GM12878 (cell line): ENCODE measurements at regions not wholly inside any gene's neighbourhood (a gene's known extent, or its start where the extent isn't known, plus 50 kb on each side); places are given as distances from the start of the nearest gene placed in this dataset.

Experiments used
- ATAC-seq: fragments of 200-7000 bp; cut with Tn5 transposase; 3 replicates; pipeline ENCODE4 v1.9.1; 2020; ENCODE audit warnings: mild to moderate bottlenecking, moderate library complexity
- BruUV-seq: library from RNA; stranded (reverse); fragments of 400-500 nt; replicated peaks from 2 replicates; lab custom pipeline; 2021; lab: Mats Ljungman, UMichigan
- CTCF ChIA-PET: fragments of 300-600 bp; sonication (Branson Sonifier 250); formaldehyde crosslinking; extraction: SDS; loops from one replicate; lab custom pipeline; 2021; ENCODE audit warnings: inconsistent platforms; lab: Yijun Ruan, JAX
- POLR2A ChIA-PET: fragments of 350-600 bp; formaldehyde crosslinking; extraction: SDS; loops from one replicate; lab custom pipeline; 2021; ENCODE audit warnings: inconsistent platforms; lab: Charles Lee
- RAD21 ChIA-PET: fragments of 300-600 bp; sonication (Branson Sonifier 250); formaldehyde crosslinking; loops from one replicate; lab custom pipeline; 2023; ENCODE audit warnings: antibody characterized with exemption; ENCODE audit not compliant: unreplicated experiment; lab: Charles Lee
- SMC1A ChIA-PET: fragments of 300-600 bp; sonication (Branson Sonifier 250); formaldehyde crosslinking; loops from one replicate; lab custom pipeline; 2023; ENCODE audit not compliant: unreplicated experiment, uncharacterized antibody; lab: Charles Lee
- DNase-seq: peaks from one replicate; pipeline ENCODE4 v3.0.0-alpha.2; 2011; ENCODE audit warnings: low read depth, low spot score
- FAIRE-seq: peaks from 3 replicates; lab custom pipeline; 2011; peaks lifted over from hg19 to GRCh38; lab: Jason Lieb, UNC
- H2AFZ ChIP-seq: 2 replicates; pipeline ENCODE4 v1.6.0; 2011; ENCODE audit warnings: low read depth, low read length, control low read depth; ENCODE audit not compliant: control insufficient read depth
- H3K27ac ChIP-seq: 2 replicates; pipeline ENCODE4 v1.5.1; 2011; ENCODE audit warnings: control low read depth; ENCODE audit not compliant: control insufficient read depth, insufficient read depth
- H3K27me3 ChIP-seq, 2 experiments: replicated peaks in 1 of 2; 2 replicates each; pipeline versions ENCODE4 v1.6.0 to v1.6.1; 2011; ENCODE audit warnings: low read length in 1 of 2; ENCODE audit not compliant: control insufficient read depth in 2 of 2, insufficient read depth in 2 of 2
- H3K36me3 ChIP-seq, 2 experiments: 2 replicates each; pipeline ENCODE4 v1.5.1; 2011; ENCODE audit warnings: low read length in 1 of 2; ENCODE audit not compliant: control insufficient read depth in 2 of 2, insufficient read depth in 2 of 2
- H3K4me1 ChIP-seq: 2 replicates; pipeline ENCODE4 v1.6.1; 2011; ENCODE audit warnings: mild to moderate bottlenecking, low read length, moderate library complexity, mixed read lengths; ENCODE audit not compliant: control insufficient read depth, insufficient read depth
- H3K4me2 ChIP-seq: 2 replicates; pipeline ENCODE4 v1.6.0; 2011; ENCODE audit warnings: control low read depth; ENCODE audit not compliant: control insufficient read depth, insufficient read depth
- H3K4me3 ChIP-seq: fragments of 200-600 bp; sonication (generic); 2 replicates; pipeline ENCODE4 v1.5.1; 2016
- H3K79me2 ChIP-seq: 2 replicates; pipeline ENCODE4 v1.6.0; 2011; ENCODE audit warnings: low read length; ENCODE audit not compliant: control insufficient read depth, insufficient read depth
- H3K9ac ChIP-seq: 2 replicates; pipeline ENCODE4 v1.8.0; 2011; ENCODE audit warnings: low read length, control low read depth, mixed read lengths; ENCODE audit not compliant: control insufficient read depth, insufficient read depth
- H3K9me3 ChIP-seq: replicated peaks from 3 replicates; pipeline ENCODE4 v1.5.1; 2011; ENCODE audit warnings: mild to moderate bottlenecking, low read length; ENCODE audit not compliant: control insufficient read depth, insufficient read depth
- H4K20me1 ChIP-seq: 2 replicates; pipeline ENCODE4 v1.6.0; 2011; ENCODE audit not compliant: control insufficient read depth, insufficient read depth
- ATF7 ChIP-seq: fragments of 450-650 bp; IDR thresholded peaks from 2 replicates; pipeline ENCODE4 v1.6.1; 2016; ENCODE audit warnings: low read depth, mild to moderate bottlenecking
- BCL11A ChIP-seq: IDR thresholded peaks from 2 replicates; pipeline ENCODE4 v1.6.1; 2011; ENCODE audit warnings: low read depth, low read length
- CEBPB ChIP-seq, 2 experiments: fragments of 150-350 bp in 1 of 2; IDR thresholded peaks; 2 replicates each; pipeline ENCODE4 v1.6.1; 2012 to 2014; ENCODE audit warnings: low read depth in 2 of 2, low read length in 2 of 2, borderline replicate concordance in 1 of 2, inconsistent platforms in 1 of 2
- KDM1A ChIP-seq: fragments of 200-600 bp; sonication (generic); IDR thresholded peaks from 2 replicates; pipeline ENCODE4 v1.6.1; 2016; ENCODE audit warnings: borderline replicate concordance
- PAX8 ChIP-seq: fragments of 450-650 bp; IDR thresholded peaks from 2 replicates; pipeline ENCODE4 v1.6.1; 2017; ENCODE audit warnings: mild to moderate bottlenecking, moderate library complexity
- SMAD1 ChIP-seq: fragments of 450-650 bp; IDR thresholded peaks from 2 replicates; pipeline ENCODE4 v1.6.1; 2018; ENCODE audit warnings: mild to moderate bottlenecking, low read depth; ENCODE audit not compliant: partially characterized antibody
- SMAD5 ChIP-seq: IDR thresholded peaks from 2 replicates; pipeline ENCODE4 v1.6.1; 2016; ENCODE audit warnings: antibody characterized with exemption, low read depth
- SUZ12 ChIP-seq: fragments of 200-600 bp; sonication (generic); IDR thresholded peaks from one replicate; pipeline ENCODE4 v1.6.1; 2018; ENCODE audit warnings: antibody characterized with exemption, mild to moderate bottlenecking; ENCODE audit not compliant: unreplicated experiment
- TARDBP ChIP-seq: IDR thresholded peaks from 2 replicates; pipeline ENCODE4 v1.6.1; 2016; ENCODE audit warnings: borderline replicate concordance
- ZBED1 ChIP-seq: IDR thresholded peaks from 2 replicates; pipeline ENCODE4 v1.6.1; 2016; ENCODE audit warnings: borderline replicate concordance
- ZZZ3 ChIP-seq: IDR thresholded peaks from 2 replicates; pipeline ENCODE4 v1.6.1; 2011; ENCODE audit warnings: low read depth; ENCODE audit not compliant: control insufficient read depth, insufficient read length
- WGBS: methylation state at CpG from one replicate; pipeline ENCODE4 v1.1.6; 2016; ENCODE audit warnings: low lambda C conversion rate; ENCODE audit not compliant: insufficient replicate concordance, insufficient coverage; ENCODE audit errors: missing lambda C conversion rate; 5-methylcytosine and 5-hydroxymethylcytosine counted together
- in situ Hi-C: fragments of 300-500 bp; cut with MboI; formaldehyde crosslinking; loops from 9 replicates; pipeline ENCODE4 v1.14.3; 2018; ENCODE audit warnings: mixed read lengths
- intact Hi-C: fragments of 100-400 bp; cut with micrococcal nuclease; formaldehyde crosslinking; loops from one replicate; pipeline ENCODE4 v1.14.2; 2022; ENCODE audit not compliant: unreplicated experiment
- TF ChIP-seq, protein P1 (sequence below): fragments of 450-650 bp; IDR thresholded peaks from 2 replicates; pipeline ENCODE4 v1.6.1; 2017; ENCODE audit warnings: low read depth, mild to moderate bottlenecking, moderate library complexity
- TF ChIP-seq, protein P2 (sequence below): fragments of 450-650 bp; IDR thresholded peaks from 2 replicates; pipeline ENCODE4 v1.6.1; 2017; ENCODE audit warnings: mild to moderate bottlenecking, moderate library complexity
- TF ChIP-seq, protein P3 (sequence below): IDR thresholded peaks from 2 replicates; pipeline ENCODE4 v1.6.1; 2011; ENCODE audit warnings: low read depth, low read length, improper control_type of control experiment, borderline replicate concordance
- TF ChIP-seq, protein P4 (sequence below): fragments of 150-350 bp; IDR thresholded peaks from 2 replicates; pipeline ENCODE4 v1.6.1; 2014; ENCODE audit warnings: mild to moderate bottlenecking, low read depth, low read length

DNA sequence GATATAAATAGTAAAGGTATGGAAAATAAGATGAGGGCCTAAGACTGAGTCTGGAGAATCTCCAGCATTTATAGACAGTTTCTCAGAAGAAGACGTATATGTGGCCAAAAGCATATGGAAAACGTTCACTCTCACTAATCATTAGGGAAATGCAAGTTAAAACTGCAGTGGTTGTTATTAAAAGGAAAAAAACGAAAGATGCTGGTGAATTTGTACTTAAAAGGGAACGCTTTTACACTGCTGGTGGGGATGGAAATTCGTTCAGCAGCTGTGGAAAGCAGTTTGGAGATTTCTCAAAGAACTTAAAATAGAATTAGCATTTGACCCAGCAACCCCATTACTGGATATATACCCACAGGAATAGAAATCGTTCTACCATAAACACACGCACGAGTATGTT lies 180.5 kb upstream of the CADM1 start:
- ATAC-seq: no peak
- Histone ChIP-seq H3K27ac (no peak overlapping the region), H4K20me1 (no peaks in the 10 kb centered on the region), H3K9me3 (no peaks in the 10 kb centered on the region), H3K36me3 (no peaks in the 10 kb centered on the region), H3K27me3 (peaks cover 0 to 2% of the 10 kb centered on the region in 2 experiments; a peak in 1 of 4 replicates), H3K9ac (no peak overlapping the region), H3K4me1 (no peaks in the 10 kb centered on the region), H3K79me2 (no peaks in the 10 kb centered on the region), H2AFZ (no peak overlapping the region), H3K4me3 (no peak overlapping the region), H3K4me2 (no peak overlapping the region)
- ChIA-PET CTCF (no interaction called here), RAD21 (no interaction called here), POLR2A (interaction anchor here (0.8 kb wide), 1 partner anchor 33 kb away, joined by 6 read pairs; no protein-coding TSS in a partner anchor), SMC1A (no interaction called here)
- WGBS: 25% methylated on average over 8 of the region's 8 CpGs
- BruUV-seq: no TSS peak
- no peak for FAIRE-seq
- no peak for DNase-seq
- intact Hi-C loops (no loop called here), in situ Hi-C loops (no loop called here)
- TF ChIP-seq ZZZ3 (no peak), ZBED1 (no peak), KDM1A (no peak), BCL11A (no peak), SUZ12 (no peak), PAX8 (no peak), SMAD5 (no peak), ATF7 (no peak), CEBPB (IDR thresholded peaks at IDR 0.05; ENCODE audit: borderline replicate concordance in 1 of 2, low read depth in 2 of 2, low read length in 2 of 2) (no peak), SMAD1 (no peak), TARDBP (no peak)
- TF ChIP-seq, protein P1, sequence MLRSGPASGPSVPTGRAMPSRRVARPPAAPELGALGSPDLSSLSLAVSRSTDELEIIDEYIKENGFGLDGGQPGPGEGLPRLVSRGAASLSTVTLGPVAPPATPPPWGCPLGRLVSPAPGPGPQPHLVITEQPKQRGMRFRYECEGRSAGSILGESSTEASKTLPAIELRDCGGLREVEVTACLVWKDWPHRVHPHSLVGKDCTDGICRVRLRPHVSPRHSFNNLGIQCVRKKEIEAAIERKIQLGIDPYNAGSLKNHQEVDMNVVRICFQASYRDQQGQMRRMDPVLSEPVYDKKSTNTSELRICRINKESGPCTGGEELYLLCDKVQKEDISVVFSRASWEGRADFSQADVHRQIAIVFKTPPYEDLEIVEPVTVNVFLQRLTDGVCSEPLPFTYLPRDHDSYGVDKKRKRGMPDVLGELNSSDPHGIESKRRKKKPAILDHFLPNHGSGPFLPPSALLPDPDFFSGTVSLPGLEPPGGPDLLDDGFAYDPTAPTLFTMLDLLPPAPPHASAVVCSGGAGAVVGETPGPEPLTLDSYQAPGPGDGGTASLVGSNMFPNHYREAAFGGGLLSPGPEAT: no peak
- TF ChIP-seq, protein P2, sequence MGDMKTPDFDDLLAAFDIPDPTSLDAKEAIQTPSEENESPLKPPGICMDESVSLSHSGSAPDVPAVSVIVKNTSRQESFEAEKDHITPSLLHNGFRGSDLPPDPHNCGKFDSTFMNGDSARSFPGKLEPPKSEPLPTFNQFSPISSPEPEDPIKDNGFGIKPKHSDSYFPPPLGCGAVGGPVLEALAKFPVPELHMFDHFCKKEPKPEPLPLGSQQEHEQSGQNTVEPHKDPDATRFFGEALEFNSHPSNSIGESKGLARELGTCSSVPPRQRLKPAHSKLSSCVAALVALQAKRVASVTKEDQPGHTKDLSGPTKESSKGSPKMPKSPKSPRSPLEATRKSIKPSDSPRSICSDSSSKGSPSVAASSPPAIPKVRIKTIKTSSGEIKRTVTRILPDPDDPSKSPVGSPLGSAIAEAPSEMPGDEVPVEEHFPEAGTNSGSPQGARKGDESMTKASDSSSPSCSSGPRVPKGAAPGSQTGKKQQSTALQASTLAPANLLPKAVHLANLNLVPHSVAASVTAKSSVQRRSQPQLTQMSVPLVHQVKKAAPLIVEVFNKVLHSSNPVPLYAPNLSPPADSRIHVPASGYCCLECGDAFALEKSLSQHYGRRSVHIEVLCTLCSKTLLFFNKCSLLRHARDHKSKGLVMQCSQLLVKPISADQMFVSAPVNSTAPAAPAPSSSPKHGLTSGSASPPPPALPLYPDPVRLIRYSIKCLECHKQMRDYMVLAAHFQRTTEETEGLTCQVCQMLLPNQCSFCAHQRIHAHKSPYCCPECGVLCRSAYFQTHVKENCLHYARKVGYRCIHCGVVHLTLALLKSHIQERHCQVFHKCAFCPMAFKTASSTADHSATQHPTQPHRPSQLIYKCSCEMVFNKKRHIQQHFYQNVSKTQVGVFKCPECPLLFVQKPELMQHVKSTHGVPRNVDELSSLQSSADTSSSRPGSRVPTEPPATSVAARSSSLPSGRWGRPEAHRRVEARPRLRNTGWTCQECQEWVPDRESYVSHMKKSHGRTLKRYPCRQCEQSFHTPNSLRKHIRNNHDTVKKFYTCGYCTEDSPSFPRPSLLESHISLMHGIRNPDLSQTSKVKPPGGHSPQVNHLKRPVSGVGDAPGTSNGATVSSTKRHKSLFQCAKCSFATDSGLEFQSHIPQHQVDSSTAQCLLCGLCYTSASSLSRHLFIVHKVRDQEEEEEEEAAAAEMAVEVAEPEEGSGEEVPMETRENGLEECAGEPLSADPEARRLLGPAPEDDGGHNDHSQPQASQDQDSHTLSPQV: no peak
- TF ChIP-seq, protein P3, sequence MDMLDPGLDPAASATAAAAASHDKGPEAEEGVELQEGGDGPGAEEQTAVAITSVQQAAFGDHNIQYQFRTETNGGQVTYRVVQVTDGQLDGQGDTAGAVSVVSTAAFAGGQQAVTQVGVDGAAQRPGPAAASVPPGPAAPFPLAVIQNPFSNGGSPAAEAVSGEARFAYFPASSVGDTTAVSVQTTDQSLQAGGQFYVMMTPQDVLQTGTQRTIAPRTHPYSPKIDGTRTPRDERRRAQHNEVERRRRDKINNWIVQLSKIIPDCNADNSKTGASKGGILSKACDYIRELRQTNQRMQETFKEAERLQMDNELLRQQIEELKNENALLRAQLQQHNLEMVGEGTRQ: no peak
- TF ChIP-seq, protein P4, sequence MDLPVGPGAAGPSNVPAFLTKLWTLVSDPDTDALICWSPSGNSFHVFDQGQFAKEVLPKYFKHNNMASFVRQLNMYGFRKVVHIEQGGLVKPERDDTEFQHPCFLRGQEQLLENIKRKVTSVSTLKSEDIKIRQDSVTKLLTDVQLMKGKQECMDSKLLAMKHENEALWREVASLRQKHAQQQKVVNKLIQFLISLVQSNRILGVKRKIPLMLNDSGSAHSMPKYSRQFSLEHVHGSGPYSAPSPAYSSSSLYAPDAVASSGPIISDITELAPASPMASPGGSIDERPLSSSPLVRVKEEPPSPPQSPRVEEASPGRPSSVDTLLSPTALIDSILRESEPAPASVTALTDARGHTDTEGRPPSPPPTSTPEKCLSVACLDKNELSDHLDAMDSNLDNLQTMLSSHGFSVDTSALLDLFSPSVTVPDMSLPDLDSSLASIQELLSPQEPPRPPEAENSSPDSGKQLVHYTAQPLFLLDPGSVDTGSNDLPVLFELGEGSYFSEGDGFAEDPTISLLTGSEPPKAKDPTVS: no peak
